HL-60 (cell line): ENCODE measurements at regions not wholly inside any gene's neighbourhood (a gene's known extent, or its start where the extent isn't known, plus 50 kb on each side); places are given as distances from the start of the nearest gene placed in this dataset.

Source experiments
- DNase-seq, 2 experiments: peaks; one replicate each; pipeline ENCODE4 v3.0.0-alpha.2; 2010 to 2020; ENCODE audit warnings: low read depth in 1 of 2, low spot score in 1 of 2
- H3K27ac ChIP-seq: fragments of 250-450 bp; sonication (Bioruptor Pico); replicated peaks from 2 replicates; pipeline ENCODE4 v1.5.1; 2020; ENCODE audit warnings: mild to moderate bottlenecking, moderate library complexity
- H3K27me3 ChIP-seq: fragments of 250-450 bp; sonication (Bioruptor Pico); 2 replicates; pipeline ENCODE4 v1.5.1; 2021; ENCODE audit warnings: mild to moderate bottlenecking, moderate library complexity; ENCODE audit not compliant: insufficient read depth, poor library complexity, severe bottlenecking
- H3K4me3 ChIP-seq: replicated peaks from 2 replicates; pipeline ENCODE4 v1.5.1; 2011; ENCODE audit warnings: mild to moderate bottlenecking, control low read depth, low read length; ENCODE audit not compliant: insufficient read depth
- GABPA ChIP-seq: IDR thresholded peaks from 2 replicates; pipeline ENCODE4 v1.6.1; 2012; ENCODE audit warnings: low read depth
- POLR2AphosphoS5 ChIP-seq: IDR thresholded peaks from 2 replicates; pipeline ENCODE4 v1.6.1; 2012; ENCODE audit warnings: low read depth
- REST ChIP-seq: IDR thresholded peaks from 2 replicates; pipeline ENCODE4 v1.6.1; 2012; ENCODE audit warnings: low read depth; ENCODE audit not compliant: insufficient replicate concordance
- SPI1 ChIP-seq: IDR thresholded peaks from 2 replicates; pipeline ENCODE4 v1.6.1; 2012; ENCODE audit warnings: low read depth, mild to moderate bottlenecking, borderline replicate concordance
- TF ChIP-seq, protein P1 (sequence below): IDR thresholded peaks from one replicate; pipeline ENCODE4 v1.5.1; 2011; ENCODE audit warnings: low read length, control low read depth, inconsistent platforms; ENCODE audit not compliant: insufficient read depth

- Histone ChIP-seq H3K27ac (no peak overlapping the region), H3K27me3 (no peaks in the 10 kb centered on the region), H3K4me3 (no peak overlapping the region)
- TF ChIP-seq REST, result no peak
- no peak for TF ChIP-seq GABPA
- TF ChIP-seq POLR2AphosphoS5, result no peak
- no peak for TF ChIP-seq SPI1
- TF ChIP-seq, protein P1, sequence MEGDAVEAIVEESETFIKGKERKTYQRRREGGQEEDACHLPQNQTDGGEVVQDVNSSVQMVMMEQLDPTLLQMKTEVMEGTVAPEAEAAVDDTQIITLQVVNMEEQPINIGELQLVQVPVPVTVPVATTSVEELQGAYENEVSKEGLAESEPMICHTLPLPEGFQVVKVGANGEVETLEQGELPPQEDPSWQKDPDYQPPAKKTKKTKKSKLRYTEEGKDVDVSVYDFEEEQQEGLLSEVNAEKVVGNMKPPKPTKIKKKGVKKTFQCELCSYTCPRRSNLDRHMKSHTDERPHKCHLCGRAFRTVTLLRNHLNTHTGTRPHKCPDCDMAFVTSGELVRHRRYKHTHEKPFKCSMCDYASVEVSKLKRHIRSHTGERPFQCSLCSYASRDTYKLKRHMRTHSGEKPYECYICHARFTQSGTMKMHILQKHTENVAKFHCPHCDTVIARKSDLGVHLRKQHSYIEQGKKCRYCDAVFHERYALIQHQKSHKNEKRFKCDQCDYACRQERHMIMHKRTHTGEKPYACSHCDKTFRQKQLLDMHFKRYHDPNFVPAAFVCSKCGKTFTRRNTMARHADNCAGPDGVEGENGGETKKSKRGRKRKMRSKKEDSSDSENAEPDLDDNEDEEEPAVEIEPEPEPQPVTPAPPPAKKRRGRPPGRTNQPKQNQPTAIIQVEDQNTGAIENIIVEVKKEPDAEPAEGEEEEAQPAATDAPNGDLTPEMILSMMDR, result no peak
- DNase-seq, result no peak
These were observed 102.2 kb upstream of the NAMPT start for GRCh38 chr7:106386958-106387357.

DNA sequence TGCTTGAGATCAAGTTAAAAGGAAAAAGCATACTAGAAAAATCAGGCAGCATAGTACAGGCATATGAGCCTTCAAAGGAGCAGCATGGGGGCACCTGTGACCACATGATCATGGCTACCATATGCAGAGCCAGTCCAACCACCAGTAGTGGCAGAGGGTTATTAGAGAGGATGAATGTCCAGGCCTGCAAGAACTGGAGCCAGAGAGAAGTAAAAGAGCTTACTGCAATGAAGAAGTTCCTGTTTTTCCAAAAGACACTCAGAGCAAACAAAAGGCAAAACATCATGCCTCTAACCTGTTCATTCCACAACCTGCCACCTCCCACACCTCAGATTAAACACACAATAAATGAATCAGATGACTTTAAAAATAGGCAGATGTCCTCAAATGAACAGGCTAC is 99.6 kb upstream of the NAMPT start:
- no peaks in the 10 kb centered on the region for H3K27me3 ChIP-seq
- DNase-seq, result peak in 1 of 2 experiments; percentile 45
- TF ChIP-seq REST (no peak), GABPA (no peak), POLR2AphosphoS5 (no peak), SPI1 (no peak)
- TF ChIP-seq, protein P1, result no peak
- no peak overlapping the region for H3K4me3 ChIP-seq
- H3K27ac ChIP-seq, result no peak overlapping the region; the same call in 1 of the 2 replicates

DNA sequence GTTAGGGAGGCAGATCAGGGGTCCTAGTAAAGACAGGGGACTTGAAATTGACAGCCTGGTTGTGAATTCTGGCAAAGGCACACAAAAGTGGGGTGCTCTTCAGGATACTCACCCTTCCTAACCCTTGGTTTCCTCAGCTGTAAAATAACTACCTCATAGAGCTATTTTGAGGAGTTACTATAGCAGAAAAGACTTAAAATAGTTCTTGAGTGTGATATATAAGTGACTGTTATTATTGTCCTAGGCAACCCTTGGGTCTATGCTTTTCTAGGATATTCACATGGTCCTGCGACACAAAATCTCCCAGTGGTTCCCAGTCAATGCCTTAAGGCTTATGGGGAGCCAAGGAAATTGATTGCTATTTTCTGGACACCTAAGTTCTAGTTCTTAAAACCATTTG is 98.1 kb upstream of the NAMPT start:
- Histone ChIP-seq H3K27me3 (no peaks in the 10 kb centered on the region), H3K27ac (no peak overlapping the region), H3K4me3 (no peak overlapping the region)
- DNase-seq, result no peak
- TF ChIP-seq POLR2AphosphoS5, result no peak
- TF ChIP-seq SPI1, result no peak
- TF ChIP-seq REST, result no peak
- TF ChIP-seq, protein P1, result no peak
- TF ChIP-seq GABPA, result no peak
